Left lobe of liver (tissue), 2 donors: ENCODE measurements at regions not wholly inside any gene's neighbourhood (a gene's known extent, or its start where the extent isn't known, plus 50 kb on each side); places are given as distances from the start of the nearest gene placed in this dataset.
A peak's percentile ranks its signal among the peaks of the same experiment; 100 is the strongest.

Experiments used
- ATAC-seq: fragments of 200-7000 bp; cut with Tn5 transposase; one replicate; pipeline ENCODE4 v1.9.1; 2020; ENCODE audit warnings: mild to moderate bottlenecking, moderate library complexity
- DNase-seq: peaks from one replicate; pipeline ENCODE4 v3.0.0-alpha.2; 2020; ENCODE audit warnings: low spot score
- donor health status: DM: no; HTN: no; CAD: no; lungs with moderate emphysema.
- donor health status: DM: no; HTN: yes; CAD: no.

GRCh38 chr3:36248374-36248773 lies 131.9 kb upstream of the STAC start:
- DNase-seq (no peak), ATAC-seq (no peak)

DNA sequence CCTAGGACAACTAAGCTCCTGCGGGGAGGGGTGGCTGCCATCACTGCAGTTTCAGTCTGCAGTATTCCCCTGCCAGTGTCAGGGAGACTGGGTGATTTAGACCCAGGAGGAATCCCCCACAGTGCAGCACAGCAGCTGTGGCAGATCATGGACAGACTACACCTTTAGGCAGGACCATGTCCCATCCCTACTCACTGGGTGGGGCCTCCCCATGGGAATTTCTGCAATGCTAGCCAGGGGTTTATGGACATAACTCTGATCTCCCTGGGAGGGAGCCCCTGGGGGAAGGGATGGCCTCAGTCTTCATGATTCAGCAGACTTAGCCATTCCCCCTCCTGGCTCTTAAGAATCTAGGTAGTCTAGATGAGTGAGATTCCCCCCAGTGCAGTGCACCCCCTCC lies 130.1 kb upstream of the STAC start:
- DNase-seq (no peak), ATAC-seq (no peak)

- DNase-seq, result no peak
Observed at GRCh38 chr3:36257158-36257852, 123.0 kb upstream of the STAC start.

GRCh38 chr3:36258421-36258820 lies 121.9 kb upstream of the STAC start:
- ATAC-seq, result no peak
- no peak for DNase-seq

More at GRCh38 chr3:36257158-36257852, 123.0 kb upstream of the STAC start:
- peak; percentile 27 for ATAC-seq

- ATAC-seq (peak; percentile 43), DNase-seq (no peak)
Observed at GRCh38 chr3:36259580-36259979, 120.7 kb upstream of the STAC start.

DNA sequence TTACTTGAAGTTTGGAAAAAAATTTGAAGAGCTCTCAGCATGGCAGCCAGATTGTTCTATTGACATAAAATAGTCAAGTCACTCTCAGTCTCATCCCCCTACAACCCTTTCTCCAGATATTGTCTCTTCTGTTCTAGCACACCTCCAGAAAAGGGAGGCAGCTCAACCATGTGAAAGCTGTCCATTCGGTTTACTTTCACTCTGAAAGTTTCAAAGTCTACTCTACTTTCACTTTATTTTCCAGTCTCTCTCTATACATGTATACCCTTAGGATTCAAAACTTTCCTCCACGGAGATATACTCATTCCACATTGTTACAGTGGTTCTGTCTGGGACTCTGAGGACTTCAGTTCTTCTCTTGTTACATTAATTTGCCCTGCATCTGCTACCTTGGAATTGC lies 111.0 kb upstream of the STAC start:
- ATAC-seq (peak; percentile 65), DNase-seq (no peak)

- DNase-seq (no peak), ATAC-seq (peak; percentile 89)
Observed at GRCh38 chr3:36282766-36283165, 97.5 kb upstream of the STAC start.

- DNase-seq (no peak), ATAC-seq (no peak)
Observed at GRCh38 chr3:36295296-36295695, 85.0 kb upstream of the STAC start.

DNA sequence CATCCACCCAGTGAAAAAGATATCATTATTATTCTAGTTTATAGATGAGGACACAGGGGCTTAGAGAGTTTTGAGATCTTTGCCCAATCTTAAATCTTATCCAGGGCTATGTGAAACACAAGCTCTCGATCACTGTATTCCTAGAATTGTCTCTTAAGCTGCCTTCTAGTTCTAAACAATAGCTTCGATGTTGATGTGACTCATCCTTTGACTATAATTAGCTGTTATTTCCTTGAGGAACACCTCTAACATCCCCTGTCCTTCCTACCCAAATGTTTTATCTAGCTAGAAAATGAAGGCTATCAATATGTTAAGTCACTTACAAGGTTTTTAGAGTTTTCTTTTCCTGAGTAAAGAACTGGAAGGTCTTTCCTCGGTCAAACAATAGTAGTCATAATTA lies 83.1 kb upstream of the STAC start:
- ATAC-seq, result no peak
- DNase-seq, result no peak

- ATAC-seq, result no peak
- no peak for DNase-seq
Observed at GRCh38 chr3:36298188-36298587, 82.1 kb upstream of the STAC start.

GRCh38 chr3:36302158-36302509 lies 78.2 kb upstream of the STAC start:
- no peak for DNase-seq
- ATAC-seq, result no peak

GRCh38 chr3:36302626-36303025 lies 77.7 kb upstream of the STAC start:
- no peak for DNase-seq
- no peak for ATAC-seq

DNA sequence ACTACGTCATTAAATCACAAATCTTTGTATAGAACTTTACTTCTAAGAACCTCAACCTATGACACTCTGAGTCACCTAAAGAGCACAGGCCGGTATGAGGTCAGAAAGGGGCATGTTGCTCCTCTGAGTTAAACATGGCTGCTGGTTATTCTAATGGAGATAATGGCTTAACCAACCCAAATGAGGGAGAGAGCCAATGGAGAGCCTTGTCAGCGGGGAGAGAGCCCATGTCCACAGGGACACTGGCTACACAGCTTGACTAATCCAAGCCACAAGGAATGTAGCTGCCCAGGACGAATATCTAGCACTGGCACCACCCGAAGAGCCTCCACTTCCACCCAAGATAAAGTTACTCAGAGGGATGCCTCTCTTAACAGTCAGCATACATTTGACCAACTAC lies 77.0 kb upstream of the STAC start:
- ATAC-seq (no peak), DNase-seq (no peak)

DNA sequence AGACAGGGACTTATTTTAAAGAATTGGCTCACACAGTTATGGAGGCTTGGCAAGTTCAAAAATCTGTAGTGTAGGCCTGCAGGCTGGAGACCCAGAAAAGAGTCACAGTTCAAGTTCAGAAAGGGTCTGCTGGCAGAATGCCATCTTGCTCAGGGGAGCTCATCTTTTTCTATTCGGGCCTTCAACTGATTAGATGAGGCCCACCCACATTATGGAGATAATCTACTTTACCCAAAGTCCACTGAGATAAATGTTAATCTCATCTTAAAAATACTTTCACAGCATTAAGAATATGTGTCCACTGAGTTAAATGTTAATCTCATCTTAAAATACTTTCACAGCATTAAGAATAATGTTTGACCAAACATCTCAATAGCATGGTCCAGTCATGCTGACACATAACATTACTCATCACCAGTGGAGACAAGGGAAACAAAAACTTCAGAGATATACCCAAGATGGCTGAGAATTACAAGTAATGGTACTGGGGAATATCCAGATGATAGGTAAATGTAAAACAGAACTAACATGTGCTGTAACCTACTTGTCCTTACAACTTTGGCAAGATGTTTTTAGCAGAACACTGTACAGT lies 74.3 kb upstream of the STAC start:
- DNase-seq, result no peak
- no peak for ATAC-seq

DNA sequence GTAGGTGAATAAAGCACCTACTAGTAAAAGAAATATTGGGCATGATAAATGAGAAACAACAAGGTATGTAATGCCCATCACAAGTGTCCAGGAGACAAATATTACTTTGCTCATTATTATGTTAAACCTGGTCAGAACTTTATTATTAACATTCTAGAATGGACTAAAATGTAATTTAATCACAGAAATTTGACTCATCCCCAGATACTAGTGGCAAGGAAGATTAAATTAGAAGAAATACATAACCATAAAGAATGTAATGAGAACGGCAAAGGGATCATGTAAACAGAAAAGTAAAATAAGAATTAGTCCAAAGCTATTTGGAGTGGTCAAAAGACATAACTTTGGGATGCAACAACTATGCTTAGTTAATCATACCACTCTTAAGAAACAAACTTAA lies 71.2 kb upstream of the STAC start:
- ATAC-seq, result no peak
- no peak for DNase-seq

DNA sequence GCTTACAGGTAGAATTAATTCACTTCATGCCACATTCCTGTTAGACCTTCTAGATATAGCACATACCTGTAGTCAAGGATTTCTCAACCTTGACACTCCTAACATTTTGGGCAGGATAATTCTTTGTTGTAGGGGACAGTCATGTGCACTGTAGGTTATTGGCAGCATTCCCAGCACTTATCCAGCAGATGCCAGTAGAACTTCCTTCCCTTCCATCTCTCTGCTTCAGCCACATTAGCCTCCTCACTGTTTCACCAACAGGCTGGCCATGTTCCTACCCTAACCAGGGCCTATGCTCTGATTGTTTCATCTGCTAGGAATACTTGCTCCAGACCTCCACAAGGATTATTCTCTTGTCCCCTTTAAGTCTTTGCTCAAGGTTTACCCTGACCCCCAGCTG lies 68.0 kb upstream of the STAC start:
- ATAC-seq, result no peak
- DNase-seq, result no peak

DNA sequence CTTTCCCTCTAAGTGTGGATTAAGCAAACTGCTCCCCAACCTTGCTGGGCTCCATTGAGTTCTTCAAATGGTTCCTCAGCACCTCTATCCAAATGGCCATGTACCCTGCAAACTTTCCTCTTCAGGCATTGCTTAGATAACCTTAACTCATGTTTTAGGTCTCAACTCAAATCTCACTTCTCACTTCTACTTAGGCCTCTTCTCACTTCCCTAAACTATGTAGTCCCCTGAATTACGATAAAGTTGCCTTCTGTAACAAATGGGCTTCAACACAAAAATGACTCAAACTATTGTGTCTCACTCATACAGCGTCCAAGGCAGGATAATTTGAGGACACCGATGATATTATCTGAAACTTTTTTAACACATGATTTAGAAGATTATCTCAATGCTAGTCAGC lies 62.4 kb upstream of the STAC start:
- DNase-seq (no peak), ATAC-seq (no peak)

GRCh38 chr3:36318621-36319200 lies 61.6 kb upstream of the STAC start:
- peak; percentile 41 for ATAC-seq
- no peak for DNase-seq

DNA sequence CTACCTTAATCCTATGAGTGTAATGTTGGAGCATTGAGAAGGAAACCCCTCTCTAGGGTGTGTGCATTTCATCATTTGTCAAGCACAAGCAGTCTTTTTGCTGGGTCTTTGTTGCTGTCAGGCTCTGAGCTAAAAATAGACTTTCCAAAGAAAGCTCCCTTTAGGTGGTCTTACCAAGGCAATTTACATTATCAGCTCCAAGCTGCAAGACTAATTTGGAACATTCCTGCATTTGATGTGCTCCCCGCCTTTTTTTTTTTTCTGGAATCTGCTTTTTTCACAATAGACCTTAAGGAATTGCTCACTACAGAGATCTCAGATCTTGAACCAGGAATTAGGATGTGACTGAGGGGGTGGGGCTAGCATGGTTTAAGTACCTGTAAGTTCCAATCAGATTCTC lies 60.6 kb upstream of the STAC start:
- DNase-seq (no peak), ATAC-seq (no peak)
